Duodenal mucosa (tissue), 2 donors: ENCODE measurements at regions not wholly inside any gene's neighbourhood (a gene's known extent, or its start where the extent isn't known, plus 50 kb on each side); places are given as distances from the start of the nearest gene placed in this dataset.

ENCODE experiments used
- H3K27ac ChIP-seq: one replicate; pipeline ENCODE4 v1.7.0; 2013; ENCODE audit warnings: low read depth, low read length
- H3K27me3 ChIP-seq, 2 donors: one replicate each; pipeline ENCODE4 v1.7.0; 2013; ENCODE audit warnings: low read length in 2 of 2, control low read depth in 1 of 2; ENCODE audit not compliant: insufficient read depth in 2 of 2, control insufficient read depth in 1 of 2
- H3K36me3 ChIP-seq, 2 donors: one replicate each; pipeline ENCODE4 v1.7.0; 2013; ENCODE audit warnings: low read length in 2 of 2, control low read depth in 1 of 2; ENCODE audit not compliant: insufficient read depth in 2 of 2, control insufficient read depth in 1 of 2
- H3K4me1 ChIP-seq, 2 donors: one replicate each; pipeline ENCODE4 v1.7.0; 2013; ENCODE audit warnings: low read length in 2 of 2, control low read depth in 1 of 2; ENCODE audit not compliant: insufficient read depth in 2 of 2, control insufficient read depth in 1 of 2
- H3K4me3 ChIP-seq, 2 donors: one replicate each; pipeline ENCODE4 v1.7.0; 2013; ENCODE audit warnings: low read length in 2 of 2, low read depth in 1 of 2
- H3K9ac ChIP-seq, 2 donors: one replicate each; pipeline ENCODE4 v1.7.0; 2013; ENCODE audit warnings: low read length in 2 of 2, low read depth in 1 of 2
- H3K9me3 ChIP-seq, 2 donors: one replicate each; pipeline ENCODE4 v1.7.0; 2013; ENCODE audit warnings: low read length in 2 of 2, control low read depth in 1 of 2; ENCODE audit not compliant: control insufficient read depth in 1 of 2

- Histone ChIP-seq H3K9me3 (no peaks in the 10 kb centered on the region), H3K9ac (no peak overlapping the region), H3K4me3 (no peak overlapping the region), H3K27ac (no peak overlapping the region), H3K4me1 (no peaks in the 10 kb centered on the region), H3K27me3 (no peaks in the 10 kb centered on the region), H3K36me3 (no peaks in the 10 kb centered on the region)
Measured at GRCh38 chr10:47218803-47219202, 81.2 kb upstream of the GDF10 start.

DNA sequence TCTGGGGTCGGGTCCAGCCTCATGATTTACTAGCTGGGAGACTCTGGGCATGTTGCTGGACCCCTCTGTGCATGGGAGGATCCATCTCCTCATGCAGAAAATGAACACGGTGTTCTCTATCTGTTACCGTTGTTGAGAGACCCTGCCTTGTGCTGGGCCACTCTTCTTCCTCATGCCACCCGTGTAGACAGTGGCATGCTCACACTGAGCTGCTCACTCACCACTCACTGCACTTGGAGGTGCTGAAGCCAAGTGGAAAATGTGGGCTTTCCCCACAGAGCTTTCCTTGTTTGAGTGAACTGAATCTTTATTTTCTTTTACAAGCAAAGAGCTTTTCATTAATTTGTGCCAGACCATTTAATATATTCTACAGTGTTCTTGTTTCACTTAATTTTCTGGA lies 77.5 kb upstream of the GDF10 start:
- Histone ChIP-seq H3K9me3 (no peaks in the 10 kb centered on the region), H3K36me3 (no peaks in the 10 kb centered on the region), H3K27ac (no peak overlapping the region), H3K4me1 (no peaks in the 10 kb centered on the region), H3K27me3 (no peaks in the 10 kb centered on the region), H3K9ac (no peak overlapping the region), H3K4me3 (no peak overlapping the region)

DNA sequence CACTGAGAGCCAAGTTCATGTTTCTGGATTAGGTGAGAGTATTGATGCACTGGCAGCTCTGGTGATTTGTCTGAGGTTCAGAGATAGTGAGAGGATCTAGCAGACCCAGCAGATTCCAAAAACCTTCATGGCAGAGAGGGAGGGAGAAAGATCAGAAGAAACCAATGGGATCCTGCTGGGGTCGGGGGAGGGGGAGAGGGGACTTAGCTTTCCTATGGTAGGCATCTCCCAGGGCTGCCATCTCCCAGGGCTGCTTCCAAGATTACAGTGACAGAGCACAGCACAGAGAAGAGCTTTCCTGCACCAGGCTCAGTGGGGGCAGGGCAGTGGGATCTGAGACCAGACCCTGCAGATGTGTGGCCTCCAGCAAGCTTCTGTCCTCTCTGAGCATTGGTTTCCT lies 76.8 kb upstream of the GDF10 start:
- Histone ChIP-seq H3K4me3 (no peak overlapping the region), H3K4me1 (no peaks in the 10 kb centered on the region), H3K36me3 (no peaks in the 10 kb centered on the region), H3K9ac (no peak overlapping the region), H3K9me3 (no peaks in the 10 kb centered on the region), H3K27me3 (no peaks in the 10 kb centered on the region), H3K27ac (no peak overlapping the region)

DNA sequence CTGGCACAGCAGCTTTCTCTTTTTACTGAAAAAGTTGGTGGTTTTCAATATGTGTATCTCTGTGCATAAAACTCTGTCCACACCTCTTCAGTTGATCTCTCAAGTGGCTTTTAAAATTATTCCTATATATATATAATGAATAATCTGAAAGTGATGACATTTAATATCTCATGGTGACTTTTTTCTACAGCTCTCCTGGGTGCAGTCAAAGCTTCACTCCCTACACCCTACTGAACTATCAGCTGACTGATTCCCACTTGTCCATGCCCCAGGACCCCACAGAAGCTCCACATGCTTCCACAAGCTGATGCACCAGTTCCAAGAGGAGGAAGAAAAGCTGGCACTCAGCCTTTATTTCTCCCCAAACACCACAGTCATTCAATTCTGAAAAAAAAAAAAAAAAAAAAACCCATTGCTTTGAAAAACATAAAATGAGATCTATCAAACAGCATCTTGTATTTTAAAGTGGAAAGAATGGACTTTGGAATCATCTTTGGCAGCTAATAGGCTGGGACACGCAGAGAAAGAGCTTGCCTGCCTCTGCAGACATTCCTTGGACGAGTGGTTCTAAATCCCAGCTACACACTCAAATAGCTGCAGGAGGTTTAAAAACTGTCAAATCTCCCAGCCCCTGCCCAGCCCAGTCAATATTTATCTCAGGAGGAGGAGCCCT lies 75.3 kb upstream of the GDF10 start:
- Histone ChIP-seq H3K4me1 (no peaks in the 10 kb centered on the region), H3K4me3 (no peak overlapping the region), H3K27ac (no peak overlapping the region), H3K36me3 (no peaks in the 10 kb centered on the region), H3K9me3 (peaks cover 0 to 3% of the 10 kb centered on the region in 2 donors), H3K27me3 (no peaks in the 10 kb centered on the region), H3K9ac (no peak overlapping the region)

GRCh38 chr10:47225219-47225927 lies 74.6 kb upstream of the GDF10 start:
- Histone ChIP-seq H3K4me1 (no peaks in the 10 kb centered on the region), H3K4me3 (no peak overlapping the region), H3K9ac (no peak overlapping the region), H3K36me3 (no peaks in the 10 kb centered on the region), H3K9me3 (peaks cover 0 to 3% of the 10 kb centered on the region in 2 donors), H3K27me3 (no peaks in the 10 kb centered on the region), H3K27ac (no peak overlapping the region)

DNA sequence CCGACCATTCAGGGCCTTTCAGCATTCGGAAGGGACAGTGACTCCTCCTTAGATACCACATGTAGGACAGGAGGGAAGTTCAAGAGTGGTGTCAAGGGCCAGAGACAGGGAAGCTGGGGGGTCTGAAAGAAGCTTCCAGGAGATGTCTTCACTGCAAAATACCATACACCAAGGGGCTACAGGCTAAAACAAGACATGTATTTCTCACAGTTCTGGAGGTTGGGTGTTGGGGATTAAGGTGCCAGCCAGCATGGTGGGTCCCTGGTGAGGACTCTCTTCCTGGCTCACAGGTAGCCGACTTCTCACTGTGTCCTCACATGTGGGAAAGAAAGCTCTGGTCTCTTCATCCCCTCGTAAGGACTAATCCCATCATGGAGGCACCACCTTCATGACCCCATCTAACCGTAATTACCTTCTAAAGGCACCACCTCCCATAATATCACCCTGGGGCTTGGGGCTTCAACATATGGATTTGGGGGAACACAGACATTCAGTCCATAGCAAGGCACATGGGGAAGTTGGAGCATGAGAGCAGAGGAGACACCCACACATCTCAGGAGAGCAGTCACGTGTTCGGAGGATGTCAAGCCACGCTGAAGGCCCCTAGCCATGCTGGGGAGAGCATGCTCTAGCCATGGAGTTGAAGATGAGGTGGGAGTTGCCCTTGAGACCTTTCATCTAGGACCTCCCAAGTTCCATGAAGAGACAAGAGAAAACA lies 73.9 kb upstream of the GDF10 start:
- H3K9me3 ChIP-seq, result peaks cover 0 to 3% of the 10 kb centered on the region in 2 donors
- no peaks in the 10 kb centered on the region for H3K4me1 ChIP-seq
- H3K9ac ChIP-seq, result no peak overlapping the region
- no peaks in the 10 kb centered on the region for H3K36me3 ChIP-seq
- H3K27ac ChIP-seq, result no peak overlapping the region
- H3K4me3 ChIP-seq, result no peak overlapping the region
- no peaks in the 10 kb centered on the region for H3K27me3 ChIP-seq

DNA sequence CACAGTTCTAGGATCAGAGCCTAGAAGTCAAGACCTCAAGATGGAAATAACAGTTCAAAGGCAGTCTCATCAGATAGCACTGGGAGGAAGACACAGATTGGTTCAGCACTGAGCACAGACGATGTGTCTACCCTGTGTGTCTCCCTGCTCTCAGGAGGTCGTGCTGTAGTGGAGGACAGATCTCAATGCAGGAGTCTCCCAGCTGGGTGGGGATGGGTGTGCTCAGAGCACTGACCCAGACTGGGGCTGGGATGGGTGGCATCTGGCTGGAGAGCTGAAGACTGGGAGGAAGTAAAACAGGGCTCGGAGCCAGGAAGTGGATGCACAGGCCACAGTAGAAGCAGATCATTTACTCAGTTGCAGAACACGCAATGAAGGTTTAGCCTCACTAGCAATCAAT lies 69.5 kb upstream of the GDF10 start:
- no peak overlapping the region for H3K4me3 ChIP-seq
- no peaks in the 10 kb centered on the region for H3K27me3 ChIP-seq
- H3K36me3 ChIP-seq, result no peaks in the 10 kb centered on the region
- H3K4me1 ChIP-seq, result no peaks in the 10 kb centered on the region
- H3K9me3 ChIP-seq, result peaks cover 0 to 3% of the 10 kb centered on the region in 2 donors
- no peak overlapping the region for H3K9ac ChIP-seq
- no peak overlapping the region for H3K27ac ChIP-seq

GRCh38 chr10:47230957-47231356 lies 69.0 kb upstream of the GDF10 start:
- no peak overlapping the region for H3K9ac ChIP-seq
- H3K36me3 ChIP-seq, result no peaks in the 10 kb centered on the region
- H3K27ac ChIP-seq, result no peak overlapping the region
- no peaks in the 10 kb centered on the region for H3K27me3 ChIP-seq
- H3K9me3 ChIP-seq, result peaks cover 0 to 3% of the 10 kb centered on the region in 2 donors
- H3K4me1 ChIP-seq, result no peaks in the 10 kb centered on the region
- no peak overlapping the region for H3K4me3 ChIP-seq

DNA sequence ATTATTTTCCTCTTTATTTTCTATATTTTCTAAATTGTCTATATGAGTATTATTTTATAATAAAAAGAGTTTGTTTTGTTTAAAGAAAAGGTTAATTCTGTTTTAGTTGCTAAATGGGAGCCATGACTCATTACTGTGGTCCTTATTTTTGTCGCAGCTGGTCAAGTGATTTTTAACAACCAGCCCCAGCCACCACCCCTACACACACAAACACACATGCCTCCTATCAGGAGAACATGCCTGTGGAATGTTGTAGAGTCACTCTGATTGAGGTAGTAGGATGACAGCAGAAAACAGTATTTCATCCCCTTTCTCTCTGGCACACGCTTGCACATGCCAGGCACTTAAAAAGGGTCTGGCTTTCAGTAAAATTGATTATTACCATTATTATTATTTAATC lies 68.6 kb upstream of the GDF10 start:
- no peak overlapping the region for H3K4me3 ChIP-seq
- no peaks in the 10 kb centered on the region for H3K27me3 ChIP-seq
- H3K9ac ChIP-seq, result no peak overlapping the region
- peaks cover 0 to 3% of the 10 kb centered on the region in 2 donors for H3K9me3 ChIP-seq
- no peak overlapping the region for H3K27ac ChIP-seq
- H3K4me1 ChIP-seq, result no peaks in the 10 kb centered on the region
- H3K36me3 ChIP-seq, result no peaks in the 10 kb centered on the region

GRCh38 chr10:47233631-47234030 lies 66.4 kb upstream of the GDF10 start:
- H3K27me3 ChIP-seq, result no peaks in the 10 kb centered on the region
- H3K9me3 ChIP-seq, result peaks cover 0 to 2% of the 10 kb centered on the region in 2 donors

More at GRCh38 chr10:47233631-47234030, 66.4 kb upstream of the GDF10 start:
- H3K36me3 ChIP-seq, result no peaks in the 10 kb centered on the region
- no peak overlapping the region for H3K4me3 ChIP-seq
- no peak overlapping the region for H3K9ac ChIP-seq
- no peak overlapping the region for H3K27ac ChIP-seq
- H3K4me1 ChIP-seq, result no peaks in the 10 kb centered on the region
